OCI-LY1 (cell line): ENCODE measurements at regions not wholly inside any gene's neighbourhood (a gene's known extent, or its start where the extent isn't known, plus 50 kb on each side); places are given as distances from the start of the nearest gene placed in this dataset.

Experiments
- EZH2 ChIP-seq: fragments of 200-600 bp; sonication (generic), shearing (Covaris generic); IDR thresholded peaks from 2 replicates; pipeline ENCODE4 v1.8.0; 2017; ENCODE audit warnings: borderline replicate concordance, mixed run types, mild to moderate bottlenecking, antibody characterized with exemption, low read length, moderate library complexity, mixed read lengths
- TF ChIP-seq, protein P1 (sequence below): fragments of 200-600 bp; sonication (generic), shearing (Covaris generic); IDR thresholded peaks from 2 replicates; pipeline ENCODE4 v1.5.1; 2017; ENCODE audit warnings: mild to moderate bottlenecking, antibody characterized with exemption, low read length, moderate library complexity, mixed read lengths

DNA sequence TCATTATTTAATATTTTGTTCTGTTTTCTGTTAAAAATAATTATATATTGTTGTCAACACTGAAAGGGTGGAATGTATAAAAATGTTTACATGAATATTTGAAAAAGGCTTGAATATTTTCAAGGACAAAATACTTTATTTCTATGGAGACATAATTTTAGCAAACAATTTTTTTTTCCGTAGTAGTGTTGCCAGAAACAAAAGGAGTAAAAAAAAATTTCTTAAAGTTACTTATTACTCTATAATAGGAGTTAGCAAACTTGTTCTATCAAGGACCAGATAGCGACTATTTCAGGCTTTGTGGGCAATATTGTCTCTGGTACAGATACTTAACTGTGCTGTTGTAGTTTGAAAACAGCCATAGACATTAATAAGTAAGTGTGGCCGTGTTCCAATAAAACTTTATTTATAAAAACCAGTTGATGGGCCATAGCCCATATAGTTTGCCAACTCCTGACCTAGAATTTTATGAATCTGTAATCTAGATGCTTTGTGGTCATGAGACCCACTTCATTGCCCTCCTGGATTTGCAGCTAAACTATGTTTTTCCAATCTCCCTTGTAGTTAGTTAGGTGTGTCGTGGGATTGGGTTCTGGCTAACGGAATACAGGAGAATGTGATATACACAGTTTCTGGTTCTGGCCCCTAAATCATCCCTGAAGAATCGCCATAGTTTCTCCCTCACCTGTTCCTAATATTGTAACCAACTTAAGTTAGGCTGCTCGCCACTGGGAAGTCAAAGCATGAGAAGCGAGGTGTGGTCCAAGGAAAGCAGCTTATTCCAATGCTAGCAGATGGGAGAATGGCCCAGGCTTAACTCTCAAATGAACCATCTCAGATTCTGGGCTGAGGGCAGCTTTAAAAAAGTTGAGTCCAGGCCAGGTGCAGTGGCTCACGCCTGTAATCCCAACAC is 153.6 kb downstream of the ABCA8 start:
- TF ChIP-seq, protein P1, sequence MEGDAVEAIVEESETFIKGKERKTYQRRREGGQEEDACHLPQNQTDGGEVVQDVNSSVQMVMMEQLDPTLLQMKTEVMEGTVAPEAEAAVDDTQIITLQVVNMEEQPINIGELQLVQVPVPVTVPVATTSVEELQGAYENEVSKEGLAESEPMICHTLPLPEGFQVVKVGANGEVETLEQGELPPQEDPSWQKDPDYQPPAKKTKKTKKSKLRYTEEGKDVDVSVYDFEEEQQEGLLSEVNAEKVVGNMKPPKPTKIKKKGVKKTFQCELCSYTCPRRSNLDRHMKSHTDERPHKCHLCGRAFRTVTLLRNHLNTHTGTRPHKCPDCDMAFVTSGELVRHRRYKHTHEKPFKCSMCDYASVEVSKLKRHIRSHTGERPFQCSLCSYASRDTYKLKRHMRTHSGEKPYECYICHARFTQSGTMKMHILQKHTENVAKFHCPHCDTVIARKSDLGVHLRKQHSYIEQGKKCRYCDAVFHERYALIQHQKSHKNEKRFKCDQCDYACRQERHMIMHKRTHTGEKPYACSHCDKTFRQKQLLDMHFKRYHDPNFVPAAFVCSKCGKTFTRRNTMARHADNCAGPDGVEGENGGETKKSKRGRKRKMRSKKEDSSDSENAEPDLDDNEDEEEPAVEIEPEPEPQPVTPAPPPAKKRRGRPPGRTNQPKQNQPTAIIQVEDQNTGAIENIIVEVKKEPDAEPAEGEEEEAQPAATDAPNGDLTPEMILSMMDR: no peak
- no peak for TF ChIP-seq EZH2
